ENCODE measurements at regions not wholly inside any gene's neighbourhood (a gene's known extent, or its start where the extent isn't known, plus 50 kb on each side); places are given as distances from the start of the nearest gene placed in this dataset.

DNA sequence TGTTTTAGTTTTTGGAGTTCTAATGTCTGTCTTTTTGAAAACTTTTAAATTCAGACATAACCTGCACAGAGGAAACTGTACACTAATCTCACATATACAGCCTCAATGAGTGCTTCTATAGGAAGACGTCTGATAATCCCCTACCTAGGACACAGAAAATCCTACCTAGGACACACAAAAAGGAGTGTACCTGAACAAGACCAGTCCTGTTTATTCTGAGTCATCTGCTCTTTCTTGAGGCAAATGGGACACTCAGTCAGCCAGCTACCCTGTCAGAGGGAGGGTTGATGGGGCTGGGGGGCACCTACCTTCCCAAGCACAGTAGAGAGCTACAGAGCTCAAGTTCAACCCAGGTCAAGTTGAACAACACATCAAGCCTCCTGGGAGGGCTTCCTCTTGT, 346.6 kb upstream of the NCAM1 start:
- no peaks in the 10 kb centered on the region for H3K36me3 ChIP-seq (replicated peaks in 1 of 2; ENCODE audit: control insufficient read depth in 2 of 2, insufficient read depth in 2 of 2, low read length in 2 of 2)
- H3K4ac ChIP-seq (ENCODE audit: low read length), result no peak overlapping the region
- no peak overlapping the region for H3K9ac ChIP-seq (ENCODE audit: low read depth, low read length, poor library complexity)
- H2BK5ac ChIP-seq (ENCODE audit: low read length), result no peak overlapping the region
- no peak for DNase-seq (ENCODE audit: low spot score)
- no peak overlapping the region for H3K4me2 ChIP-seq (ENCODE audit: insufficient read depth, low read length, poor library complexity, severe bottlenecking)
- H4K91ac ChIP-seq (ENCODE audit: low read depth, low read length, poor library complexity), result no peak overlapping the region
- H3K27ac ChIP-seq (replicated peaks; ENCODE audit: low read length), result no peak overlapping the region
- H2AFZ ChIP-seq (ENCODE audit: low read length), result no peak overlapping the region
- WGBS, 2 donors (ENCODE audit: extremely low coverage in 2 of 2, insufficient read length in 2 of 2, insufficient replicate concordance in 1 of 2), result no CpG with 5 or more reads among the region's 1 CpG
- H4K8ac ChIP-seq (ENCODE audit: low read depth, low read length), result no peak overlapping the region
- no peak overlapping the region for H3K14ac ChIP-seq (ENCODE audit: low read length)
- no peak overlapping the region for H2BK12ac ChIP-seq (ENCODE audit: low read length)
- H2BK120ac ChIP-seq (ENCODE audit: low read depth, low read length), result no peak overlapping the region
- no peak overlapping the region for H3K23ac ChIP-seq (ENCODE audit: low read depth, low read length, poor library complexity)
- no peaks in the 10 kb centered on the region for H3K79me1 ChIP-seq (ENCODE audit: low read depth, low read length)
- no peak overlapping the region for H3K18ac ChIP-seq (ENCODE audit: low read length)
- H3K4me1 ChIP-seq (ENCODE audit: control insufficient read depth in 2 of 2, insufficient read depth in 1 of 2, low read depth in 1 of 2, low read length in 2 of 2), result peaks cover 0 to 9% of the 10 kb centered on the region in 2 donors
- no peak overlapping the region for H3K4me3 ChIP-seq (ENCODE audit: low read length in 2 of 2)
- no peak overlapping the region for H2BK15ac ChIP-seq (ENCODE audit: low read length)
- no peaks in the 10 kb centered on the region for H3K9me3 ChIP-seq (replicated peaks in 1 of 2; ENCODE audit: control insufficient read depth in 2 of 2, insufficient read depth in 1 of 2, low read depth in 1 of 2, low read length in 2 of 2)
- no peaks in the 10 kb centered on the region for H3K27me3 ChIP-seq (ENCODE audit: control insufficient read depth in 3 of 3, insufficient read depth in 3 of 3, low read depth in 1 of 3, low read length in 3 of 3)
- H2AK5ac ChIP-seq (ENCODE audit: low read depth, low read length), result no peak overlapping the region

DNA sequence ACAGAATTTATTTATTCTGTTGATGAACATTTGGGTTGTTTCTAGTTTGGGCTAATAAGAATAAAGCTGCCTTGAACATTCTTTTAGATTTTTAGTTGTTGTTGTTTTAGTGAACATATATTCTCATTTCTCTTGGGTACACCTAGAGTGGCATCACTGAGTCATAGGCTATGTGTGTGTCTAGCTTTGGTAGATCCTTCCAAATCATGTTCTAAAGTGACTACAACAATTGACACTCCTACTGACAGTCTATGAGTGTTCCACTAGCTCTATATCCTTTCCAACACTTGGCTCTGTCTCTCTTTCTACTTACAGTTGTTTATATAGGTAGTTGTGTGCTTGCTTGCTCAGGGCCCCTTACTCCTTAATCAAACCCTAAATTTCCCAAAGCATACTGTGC, 346.0 kb upstream of the NCAM1 start:
- Histone ChIP-seq H3K9me3 (replicated peaks in 1 of 2; ENCODE audit: control insufficient read depth in 2 of 2, insufficient read depth in 1 of 2, low read depth in 1 of 2, low read length in 2 of 2) (no peaks in the 10 kb centered on the region), H2BK12ac (ENCODE audit: low read length) (no peak overlapping the region), H2AK5ac (ENCODE audit: low read depth, low read length) (no peak overlapping the region), H3K18ac (ENCODE audit: low read length) (no peak overlapping the region), H2AFZ (ENCODE audit: low read length) (no peak overlapping the region), H3K4me2 (ENCODE audit: insufficient read depth, low read length, poor library complexity, severe bottlenecking) (no peak overlapping the region), H2BK5ac (ENCODE audit: low read length) (no peak overlapping the region), H3K9ac (ENCODE audit: low read depth, low read length, poor library complexity) (no peak overlapping the region), H3K27me3 (ENCODE audit: control insufficient read depth in 3 of 3, insufficient read depth in 3 of 3, low read depth in 1 of 3, low read length in 3 of 3) (no peaks in the 10 kb centered on the region), H4K91ac (ENCODE audit: low read depth, low read length, poor library complexity) (no peak overlapping the region), H3K4me1 (ENCODE audit: control insufficient read depth in 2 of 2, insufficient read depth in 1 of 2, low read depth in 1 of 2, low read length in 2 of 2) (peaks cover 0 to 9% of the 10 kb centered on the region in 2 donors), H3K79me1 (ENCODE audit: low read depth, low read length) (no peaks in the 10 kb centered on the region), H3K4me3 (ENCODE audit: low read length in 2 of 2) (no peak overlapping the region), H2BK120ac (ENCODE audit: low read depth, low read length) (no peak overlapping the region), H4K8ac (ENCODE audit: low read depth, low read length) (no peak overlapping the region), H3K14ac (ENCODE audit: low read length) (no peak overlapping the region), H3K23ac (ENCODE audit: low read depth, low read length, poor library complexity) (no peak overlapping the region), H3K4ac (ENCODE audit: low read length) (no peak overlapping the region), H3K36me3 (replicated peaks in 1 of 2; ENCODE audit: control insufficient read depth in 2 of 2, insufficient read depth in 2 of 2, low read length in 2 of 2) (no peaks in the 10 kb centered on the region), H2BK15ac (ENCODE audit: low read length) (no peak overlapping the region), H3K27ac (replicated peaks; ENCODE audit: low read length) (no peak overlapping the region)
- DNase-seq (ENCODE audit: low spot score), result no peak

DNA sequence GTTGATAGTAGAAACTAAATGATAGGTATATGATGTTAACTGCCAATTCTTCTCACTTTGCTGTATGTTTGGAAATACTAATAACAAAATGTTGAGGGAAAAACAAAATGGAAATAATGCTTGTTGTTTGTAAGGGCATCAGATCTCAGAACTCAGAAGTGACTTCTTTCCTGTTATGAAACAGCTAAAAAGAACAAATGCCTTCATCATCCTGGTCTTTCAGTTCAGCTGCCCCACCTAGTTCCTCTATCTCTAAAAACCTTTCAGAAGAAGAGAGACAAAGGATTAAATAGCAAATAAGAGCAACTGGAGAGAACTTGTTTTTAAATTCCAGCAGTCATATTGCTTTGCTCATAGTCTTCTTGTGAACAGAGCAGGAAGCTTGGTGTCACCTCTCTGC, 345.3 kb upstream of the NCAM1 start:
- no peak overlapping the region for H3K4me3 ChIP-seq (ENCODE audit: low read length in 2 of 2)
- H3K9ac ChIP-seq (ENCODE audit: low read depth, low read length, poor library complexity), result no peak overlapping the region
- H2BK120ac ChIP-seq (ENCODE audit: low read depth, low read length), result no peak overlapping the region
- H3K4me1 ChIP-seq (ENCODE audit: control insufficient read depth in 2 of 2, insufficient read depth in 1 of 2, low read depth in 1 of 2, low read length in 2 of 2), result peaks cover 0 to 9% of the 10 kb centered on the region in 2 donors
- no peak overlapping the region for H2BK5ac ChIP-seq (ENCODE audit: low read length)
- H2BK12ac ChIP-seq (ENCODE audit: low read length), result no peak overlapping the region
- no peak overlapping the region for H3K14ac ChIP-seq (ENCODE audit: low read length)
- no peak overlapping the region for H3K23ac ChIP-seq (ENCODE audit: low read depth, low read length, poor library complexity)
- no peak overlapping the region for H4K8ac ChIP-seq (ENCODE audit: low read depth, low read length)
- no peak overlapping the region for H2AFZ ChIP-seq (ENCODE audit: low read length)
- DNase-seq (ENCODE audit: low spot score), result no peak
- no peak overlapping the region for H3K4me2 ChIP-seq (ENCODE audit: insufficient read depth, low read length, poor library complexity, severe bottlenecking)
- no peak overlapping the region for H2BK15ac ChIP-seq (ENCODE audit: low read length)
- H4K91ac ChIP-seq (ENCODE audit: low read depth, low read length, poor library complexity), result no peak overlapping the region
- no peak overlapping the region for H3K18ac ChIP-seq (ENCODE audit: low read length)
- H3K79me1 ChIP-seq (ENCODE audit: low read depth, low read length), result no peaks in the 10 kb centered on the region
- no peak overlapping the region for H3K27ac ChIP-seq (replicated peaks; ENCODE audit: low read length)
- no peaks in the 10 kb centered on the region for H3K9me3 ChIP-seq (replicated peaks in 1 of 2; ENCODE audit: control insufficient read depth in 2 of 2, insufficient read depth in 1 of 2, low read depth in 1 of 2, low read length in 2 of 2)
- no peak overlapping the region for H3K4ac ChIP-seq (ENCODE audit: low read length)
- H3K27me3 ChIP-seq (ENCODE audit: control insufficient read depth in 3 of 3, insufficient read depth in 3 of 3, low read depth in 1 of 3, low read length in 3 of 3), result no peaks in the 10 kb centered on the region
- no peaks in the 10 kb centered on the region for H3K36me3 ChIP-seq (replicated peaks in 1 of 2; ENCODE audit: control insufficient read depth in 2 of 2, insufficient read depth in 2 of 2, low read length in 2 of 2)
- no peak overlapping the region for H2AK5ac ChIP-seq (ENCODE audit: low read depth, low read length)

DNA sequence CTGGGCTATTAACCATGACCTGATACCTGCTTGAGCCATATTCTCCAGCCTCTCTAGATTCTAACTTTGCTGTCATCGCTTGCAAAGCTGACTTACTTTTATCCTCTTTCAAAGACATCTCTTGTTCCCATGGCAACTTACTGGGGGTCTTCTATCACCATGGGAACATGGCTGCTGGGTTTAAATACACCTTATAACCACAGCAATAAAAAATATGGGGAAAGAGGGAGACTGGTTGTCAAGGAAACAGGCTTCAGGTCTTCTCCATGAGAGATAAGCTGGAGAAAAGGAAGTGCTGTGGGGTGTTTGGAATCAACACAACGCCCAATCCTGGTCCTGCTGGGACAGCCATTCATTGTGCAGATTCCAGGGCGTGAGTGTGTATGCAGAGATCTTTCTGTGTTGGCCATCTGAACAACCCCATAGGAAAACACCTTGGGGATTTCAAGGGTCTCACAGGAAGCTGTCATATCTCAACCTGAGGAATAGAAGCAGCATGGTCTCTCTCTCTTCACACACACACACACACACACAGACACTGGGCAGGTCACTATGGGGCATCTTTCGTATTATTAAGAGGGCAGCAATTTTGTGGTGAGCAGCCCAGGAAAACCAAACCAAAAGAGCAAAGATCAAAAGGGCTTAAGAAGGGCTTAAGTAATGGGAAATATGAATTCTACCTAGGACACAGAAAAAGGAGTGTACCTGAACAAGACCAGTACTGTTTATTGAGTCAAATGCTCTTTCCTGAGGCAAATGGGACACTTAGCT, 344.7 kb upstream of the NCAM1 start:
- DNase-seq (ENCODE audit: low spot score), result no peak
- Histone ChIP-seq H2BK120ac (ENCODE audit: low read depth, low read length) (no peak overlapping the region), H3K9ac (ENCODE audit: low read depth, low read length, poor library complexity) (no peak overlapping the region), H4K91ac (ENCODE audit: low read depth, low read length, poor library complexity) (no peak overlapping the region), H3K36me3 (replicated peaks in 1 of 2; ENCODE audit: control insufficient read depth in 2 of 2, insufficient read depth in 2 of 2, low read length in 2 of 2) (no peaks in the 10 kb centered on the region), H2BK12ac (ENCODE audit: low read length) (no peak overlapping the region), H3K79me1 (ENCODE audit: low read depth, low read length) (no peaks in the 10 kb centered on the region), H3K9me3 (replicated peaks in 1 of 2; ENCODE audit: control insufficient read depth in 2 of 2, insufficient read depth in 1 of 2, low read depth in 1 of 2, low read length in 2 of 2) (no peaks in the 10 kb centered on the region), H2AFZ (ENCODE audit: low read length) (no peak overlapping the region), H4K8ac (ENCODE audit: low read depth, low read length) (no peak overlapping the region), H2BK5ac (ENCODE audit: low read length) (no peak overlapping the region), H3K27me3 (ENCODE audit: control insufficient read depth in 3 of 3, insufficient read depth in 3 of 3, low read depth in 1 of 3, low read length in 3 of 3) (no peaks in the 10 kb centered on the region), H2AK5ac (ENCODE audit: low read depth, low read length) (no peak overlapping the region), H3K27ac (replicated peaks; ENCODE audit: low read length) (no peak overlapping the region), H3K4ac (ENCODE audit: low read length) (no peak overlapping the region), H3K14ac (ENCODE audit: low read length) (no peak overlapping the region), H3K23ac (ENCODE audit: low read depth, low read length, poor library complexity) (no peak overlapping the region), H3K4me3 (ENCODE audit: low read length in 2 of 2) (no peak overlapping the region), H3K18ac (ENCODE audit: low read length) (no peak overlapping the region), H2BK15ac (ENCODE audit: low read length) (no peak overlapping the region), H3K4me1 (ENCODE audit: control insufficient read depth in 2 of 2, insufficient read depth in 1 of 2, low read depth in 1 of 2, low read length in 2 of 2) (peaks cover 0 to 9% of the 10 kb centered on the region in 2 donors), H3K4me2 (ENCODE audit: insufficient read depth, low read length, poor library complexity, severe bottlenecking) (no peak overlapping the region)
- WGBS, 2 donors (ENCODE audit: extremely low coverage in 2 of 2, insufficient read length in 2 of 2, insufficient replicate concordance in 1 of 2), result no CpG with 5 or more reads among the region's 4 CpGs

All from neuronal stem cell (in vitro differentiated cells).